H1 (cell line): ENCODE measurements at regions not wholly inside any gene's neighbourhood (a gene's known extent, or its start where the extent isn't known, plus 50 kb on each side); places are given as distances from the start of the nearest gene placed in this dataset.

Experiments
- CBX8 ChIP-seq: fragments of 300-800, 300-1000 bp; sonication (generic); IDR thresholded peaks from 2 replicates; pipeline ENCODE4 v1.7.1; 2016; ENCODE audit warnings: low read depth, low read length, borderline replicate concordance
- RNF2 ChIP-seq: fragments of 200-900, 300-1000 bp; sonication (generic); IDR thresholded peaks from 2 replicates; pipeline ENCODE4 v1.7.1; 2016; ENCODE audit warnings: borderline replicate concordance, low read depth, mild to moderate bottlenecking, antibody characterized with exemption, low read length; ENCODE audit not compliant: poor library complexity, severe bottlenecking; ENCODE audit errors: missing control alignments

- no peak for TF ChIP-seq CBX8
- TF ChIP-seq RNF2: no peak
These were observed 104.5 kb downstream of the PLXNA1 start for GRCh38 chr3:127087441-127087840.
